Stimulated activated CD8-positive, alpha-beta memory T cell treated with anti-CD3 and anti-CD28 coated beads, Interleukin-4, amount 100 ng/mL, for 4 hours (primary cell): ENCODE measurements at regions not wholly inside any gene's neighbourhood (a gene's known extent, or its start where the extent isn't known, plus 50 kb on each side); places are given as distances from the start of the nearest gene placed in this dataset.

ENCODE experiments used
- DNase-seq, 2 donors: peaks; one replicate each; pipeline ENCODE4 v3.0.0-alpha.2; 2020; ENCODE audit warnings: low read depth in 2 of 2, low spot score in 1 of 2

DNA sequence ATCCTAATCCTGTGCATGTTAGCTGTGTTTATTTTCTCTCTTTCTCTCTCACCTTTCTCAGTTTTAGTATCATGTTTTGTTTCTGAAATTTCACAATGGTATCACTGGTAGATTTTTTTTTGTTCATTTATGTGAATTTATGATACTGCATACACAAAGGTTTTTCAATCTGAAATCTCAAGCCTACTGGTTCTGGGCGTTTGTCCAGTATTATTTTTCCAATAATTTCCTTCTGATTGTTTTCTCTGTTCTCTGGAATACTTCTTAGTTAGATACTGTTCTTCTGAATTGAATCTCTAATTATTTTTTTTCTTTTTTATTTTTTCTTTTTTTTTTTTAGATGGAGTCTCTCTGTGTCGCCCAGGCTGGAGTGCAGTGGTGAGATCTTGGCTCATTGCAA is 96.2 kb upstream of the TMEM72 start:
- DNase-seq, result no peak

DNA sequence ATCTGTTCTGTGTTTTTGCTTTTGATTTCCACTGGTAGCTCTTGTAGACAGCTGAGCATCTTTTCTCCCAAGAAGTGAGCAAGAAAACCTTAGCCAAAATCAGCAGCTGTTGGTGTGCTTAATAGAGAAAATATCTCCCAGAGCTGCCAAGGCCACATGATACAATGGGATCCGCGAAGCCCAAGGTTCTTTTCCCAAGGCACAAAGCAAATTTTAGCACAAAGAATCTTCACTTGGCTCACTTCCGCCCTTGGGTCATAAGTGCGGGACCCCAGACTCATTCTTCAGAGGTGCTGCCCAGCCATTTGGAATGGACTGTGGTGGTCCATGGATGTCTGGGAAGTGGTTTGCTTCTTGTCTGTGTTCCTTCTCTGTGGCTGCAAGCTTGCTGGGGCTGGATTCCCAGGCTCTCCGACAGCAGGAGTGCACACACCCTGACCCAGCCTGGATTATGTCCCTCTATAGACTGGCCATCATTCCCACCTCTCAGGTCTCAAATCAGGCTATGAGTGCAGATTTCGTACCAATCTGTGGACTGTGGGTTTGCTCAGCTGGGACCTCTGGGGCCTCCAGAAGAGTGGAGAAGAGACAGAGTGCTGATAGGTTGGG is 93.0 kb upstream of the TMEM72 start:
- no peak for DNase-seq

DNA sequence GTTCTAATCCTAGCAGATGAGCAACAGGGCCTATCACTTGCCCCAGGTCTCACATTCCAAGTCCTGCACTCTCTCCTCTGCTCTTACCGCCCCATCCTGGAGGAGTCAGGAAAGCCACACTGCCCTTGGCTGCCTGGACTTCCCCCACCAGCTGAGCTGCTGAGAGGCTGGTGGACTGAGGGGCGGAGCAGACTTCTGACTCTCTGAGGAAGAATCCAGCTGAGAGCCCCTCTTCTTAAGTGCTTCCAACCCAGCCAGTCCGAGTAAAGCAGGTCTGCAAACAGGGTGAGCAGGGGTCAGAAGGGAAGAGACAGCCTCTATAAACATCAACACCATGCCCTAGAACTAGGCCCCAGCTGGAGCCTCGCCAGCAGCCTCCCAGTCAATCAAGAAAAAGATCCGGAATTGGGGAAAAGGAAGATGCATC is 92.4 kb upstream of the TMEM72 start:
- DNase-seq, result no peak

DNA sequence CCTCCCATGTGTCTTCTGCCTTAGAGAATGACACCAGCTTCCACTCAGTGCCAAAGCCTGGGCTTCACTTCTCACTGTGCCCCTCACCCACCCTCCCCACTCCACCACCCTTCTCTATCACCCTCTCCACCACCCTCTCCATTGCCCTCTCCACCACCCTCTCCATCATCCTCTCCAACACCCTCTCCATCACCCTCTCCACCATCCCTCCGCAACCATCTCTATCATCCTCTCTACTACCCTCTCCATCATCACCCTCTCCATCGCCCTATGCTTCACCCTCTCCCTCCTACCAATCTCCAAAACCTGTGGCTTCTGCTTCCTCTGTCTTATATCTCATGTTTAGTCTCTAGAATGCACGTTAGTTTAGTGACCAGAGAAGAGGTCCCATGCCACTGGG is 91.0 kb upstream of the TMEM72 start:
- no peak for DNase-seq

GRCh38 chr10:44821290-44821689 is 89.8 kb upstream of the TMEM72 start:
- no peak for DNase-seq

- DNase-seq, result no peak
These were observed 88.8 kb upstream of the TMEM72 start for GRCh38 chr10:44822349-44822748.

DNA sequence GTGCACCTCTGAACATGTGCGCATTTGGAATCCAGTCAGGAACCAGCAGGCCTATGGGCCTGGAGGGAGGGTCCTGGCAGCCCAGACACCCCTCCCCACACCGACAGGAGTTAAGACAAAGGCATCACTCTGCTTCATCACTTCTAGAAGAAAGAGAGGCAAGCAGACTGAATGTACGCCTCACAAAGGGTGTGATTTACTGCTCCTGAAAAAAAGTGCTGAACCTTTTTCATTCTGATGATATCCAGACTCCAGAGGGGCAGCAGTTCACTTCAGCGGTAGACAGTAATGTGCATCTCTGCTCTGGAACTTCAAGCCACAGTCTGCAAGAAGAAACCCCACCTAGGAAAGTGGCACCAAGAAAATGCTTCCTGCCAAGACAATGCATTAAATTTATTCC is 88.2 kb upstream of the TMEM72 start:
- no peak for DNase-seq

DNA sequence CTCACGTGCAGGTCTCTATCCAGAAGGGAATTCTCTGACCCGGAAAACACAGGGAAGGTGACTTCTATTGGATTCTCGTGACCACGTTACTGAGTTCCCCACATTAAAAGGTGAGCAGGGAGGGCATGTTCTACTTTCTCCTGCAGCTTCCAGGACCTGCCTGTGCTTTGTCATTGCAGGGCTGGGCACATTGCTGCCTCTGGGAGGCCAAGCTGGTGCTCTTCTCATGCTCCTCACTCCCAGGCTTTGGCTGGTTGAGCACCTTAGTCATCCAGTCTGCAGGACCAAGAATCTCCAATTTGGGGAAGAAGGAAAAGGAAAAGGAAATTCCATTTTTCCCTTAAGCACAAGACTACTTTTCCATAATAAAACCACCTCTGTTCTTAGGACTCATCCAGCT is 86.5 kb upstream of the TMEM72 start:
- no peak for DNase-seq

GRCh38 chr10:44827431-44828006 is 83.6 kb upstream of the TMEM72 start:
- no peak for DNase-seq

- no peak for DNase-seq
These were observed 82.5 kb upstream of the TMEM72 start for GRCh38 chr10:44828508-44829142.

- DNase-seq, result no peak
These were observed 81.7 kb upstream of the TMEM72 start for GRCh38 chr10:44829426-44829825.

- no peak for DNase-seq
These were observed 81.1 kb upstream of the TMEM72 start for GRCh38 chr10:44830022-44830421.

DNA sequence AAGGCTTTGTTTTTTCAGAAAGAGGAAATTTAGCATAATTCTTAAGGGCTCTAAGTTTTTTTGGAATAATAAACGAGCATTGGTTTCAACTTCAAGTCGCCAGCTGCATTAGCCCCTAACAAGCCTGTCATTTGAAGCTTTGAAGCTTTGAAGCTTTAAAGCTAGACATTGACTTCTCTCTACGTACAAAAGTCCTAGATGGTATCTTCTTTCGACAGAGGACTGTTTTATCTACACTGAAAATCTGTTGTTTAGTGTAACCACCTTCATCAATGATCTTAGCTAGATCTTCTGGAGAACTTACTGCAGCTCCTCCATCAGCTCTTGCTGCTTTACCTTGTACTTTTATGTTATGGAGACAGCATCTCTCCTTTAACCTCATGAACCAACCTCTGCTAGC is 79.6 kb upstream of the TMEM72 start:
- no peak for DNase-seq

DNA sequence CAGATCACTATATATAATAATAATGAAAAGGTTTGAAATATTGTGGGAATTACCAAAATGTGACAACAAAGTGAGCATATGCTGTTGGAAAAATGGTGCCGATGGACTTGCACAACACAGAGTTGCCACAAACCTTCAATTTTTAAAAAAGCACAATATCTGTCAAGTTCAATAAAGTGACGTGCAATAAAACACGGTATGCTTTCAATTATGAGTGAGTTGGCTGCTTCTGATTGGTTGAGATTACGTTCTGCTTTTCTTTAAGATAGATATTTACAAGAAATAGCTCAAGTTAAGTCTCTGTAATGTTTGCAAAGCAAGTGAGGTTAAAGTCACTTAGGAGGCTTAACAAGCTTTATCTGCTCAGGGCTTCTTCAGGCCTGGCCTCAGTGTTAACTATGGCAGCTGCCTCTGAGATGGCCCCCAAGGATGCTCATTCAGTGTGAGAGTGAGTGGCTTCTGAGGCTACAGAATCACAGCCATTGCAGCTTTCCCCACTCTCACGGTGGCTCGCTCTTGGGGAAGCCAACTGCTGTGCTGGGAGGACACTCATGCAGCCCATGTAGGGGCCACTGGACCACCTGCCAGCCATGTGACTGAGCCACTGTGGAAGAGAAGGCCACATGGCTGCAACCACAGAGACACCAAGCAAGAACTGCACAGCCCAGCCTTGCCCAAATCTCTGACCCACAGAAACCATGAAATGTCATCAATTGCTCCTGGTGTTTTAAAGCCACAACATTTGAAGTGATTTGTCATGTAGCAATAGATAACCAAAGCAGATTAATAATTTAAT is 78.3 kb upstream of the TMEM72 start:
- no peak for DNase-seq

DNA sequence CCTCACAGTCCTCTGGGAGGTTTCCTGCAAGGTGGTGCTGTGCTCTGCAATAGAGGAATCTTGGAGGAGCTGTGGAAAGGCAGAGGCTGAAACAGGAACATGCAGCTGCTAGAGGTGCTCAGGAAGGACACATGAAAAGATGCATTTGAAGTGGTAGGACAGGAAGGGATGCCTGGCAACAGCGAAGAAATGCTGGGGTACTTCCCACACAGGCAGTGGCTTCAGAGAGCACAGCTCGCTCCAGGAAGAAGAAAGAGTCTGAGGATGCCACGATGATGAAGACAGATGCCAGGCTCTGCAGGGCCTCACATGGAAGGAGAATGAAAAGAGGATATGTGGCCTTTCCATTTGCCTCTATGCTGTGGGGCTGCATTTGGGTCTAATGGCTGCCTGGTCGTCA is 77.0 kb upstream of the TMEM72 start:
- no peak for DNase-seq

GRCh38 chr10:44835300-44835699 is 75.8 kb upstream of the TMEM72 start:
- DNase-seq, result no peak

GRCh38 chr10:44843484-44843883 is 67.7 kb upstream of the TMEM72 start:
- no peak for DNase-seq

- no peak for DNase-seq
These were observed 65.6 kb upstream of the TMEM72 start for GRCh38 chr10:44845361-44846175.

DNA sequence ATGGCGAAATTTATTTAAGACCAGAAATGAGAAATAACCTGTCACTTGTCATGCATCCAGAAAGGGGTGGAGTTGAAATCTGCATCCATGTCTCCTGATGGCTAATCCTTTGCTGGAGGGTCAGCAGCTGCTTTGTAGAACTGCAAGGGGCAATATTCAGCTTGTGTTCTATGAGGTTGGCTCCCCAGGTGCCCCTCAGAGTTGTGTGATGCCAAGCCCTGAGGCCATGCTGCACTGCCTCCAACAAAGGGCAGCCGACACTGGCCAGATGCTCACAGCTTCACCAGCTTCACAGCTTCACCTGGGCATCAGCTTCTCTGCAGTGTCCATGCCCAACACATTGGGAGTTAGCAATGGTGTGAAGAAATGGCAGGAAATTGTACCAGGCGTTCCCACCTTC is 64.0 kb upstream of the TMEM72 start:
- no peak for DNase-seq

DNA sequence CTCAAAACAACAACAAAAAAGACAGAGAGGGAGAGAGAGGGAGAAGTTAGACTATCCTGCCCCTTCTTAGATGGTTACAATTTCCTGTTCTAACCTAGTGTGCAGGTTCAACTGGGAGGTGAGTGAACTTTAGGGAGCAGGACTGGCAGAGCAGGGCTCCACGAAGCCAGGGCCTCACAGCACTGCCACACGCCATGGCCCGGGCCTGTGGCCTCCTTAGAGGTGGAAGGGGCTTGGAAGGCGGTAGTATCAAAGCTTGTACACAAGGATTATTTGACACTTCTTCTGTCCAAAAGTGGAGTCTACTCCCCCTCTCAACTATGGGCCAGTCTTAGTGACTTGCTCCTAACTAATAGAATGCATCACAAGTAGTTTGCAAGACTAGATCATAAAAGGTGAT is 62.9 kb upstream of the TMEM72 start:
- no peak for DNase-seq

- no peak for DNase-seq
These were observed 61.2 kb upstream of the TMEM72 start for GRCh38 chr10:44849936-44850335.
